Astrocyte (in vitro differentiated cells and primary cell): ENCODE measurements at regions not wholly inside any gene's neighbourhood (a gene's known extent, or its start where the extent isn't known, plus 50 kb on each side); places are given as distances from the start of the nearest gene placed in this dataset.

Experiments used
- DNase-seq: peaks from one replicate; pipeline ENCODE4 v3.0.0-alpha.2; 2010; ENCODE audit warnings: low read depth
- FAIRE-seq: peaks from 2 replicates; lab custom pipeline; 2011; peaks lifted over from hg19 to GRCh38; lab: Jason Lieb, UNC
- H2AFZ ChIP-seq: 2 replicates; pipeline ENCODE4 v1.6.0; 2012; ENCODE audit warnings: low read depth, low read length, inconsistent platforms
- H3K27ac ChIP-seq: 2 replicates; pipeline ENCODE4 v1.5.1; 2011; ENCODE audit warnings: low read depth, low read length, inconsistent platforms
- H3K27me3 ChIP-seq: 2 replicates; pipeline ENCODE4 v1.6.0; 2011; ENCODE audit warnings: low read length, inconsistent platforms; ENCODE audit not compliant: insufficient read depth
- H3K36me3 ChIP-seq: 2 replicates; pipeline ENCODE4 v1.5.1; 2011; ENCODE audit warnings: low read length, inconsistent platforms; ENCODE audit not compliant: insufficient read depth
- H3K4me1 ChIP-seq: 2 replicates; pipeline ENCODE4 v1.5.1; 2011; ENCODE audit warnings: low read length, inconsistent platforms; ENCODE audit not compliant: insufficient read depth
- H3K4me2 ChIP-seq: 2 replicates; pipeline ENCODE4 v1.6.0; 2012; ENCODE audit warnings: low read length, inconsistent platforms
- H3K4me3 ChIP-seq: 2 replicates; pipeline ENCODE4 v1.5.1; 2011; ENCODE audit warnings: low read depth, mild to moderate bottlenecking, low read length, inconsistent platforms; ENCODE audit not compliant: insufficient read depth
- H3K79me2 ChIP-seq: 2 replicates; pipeline ENCODE4 v1.6.0; 2012; ENCODE audit warnings: mild to moderate bottlenecking, low read length, inconsistent platforms; ENCODE audit not compliant: insufficient read depth
- H3K9ac ChIP-seq: 2 replicates; pipeline ENCODE4 v1.6.0; 2012; ENCODE audit warnings: mild to moderate bottlenecking, low read length, inconsistent platforms
- H3K9me3 ChIP-seq: 2 replicates; pipeline ENCODE4 v1.5.1; 2012; ENCODE audit warnings: low read depth, mild to moderate bottlenecking, low read length, inconsistent platforms; ENCODE audit not compliant: insufficient read depth
- H4K20me1 ChIP-seq: 2 replicates; pipeline ENCODE4 v1.6.0; 2012; ENCODE audit warnings: low read length, inconsistent platforms; ENCODE audit not compliant: insufficient read depth
- H3K27ac Mint-ChIP-seq: one replicate; pipeline ENCODE4 v1.8.0; 2021; ENCODE audit warnings: mild to moderate bottlenecking, mixed read lengths; ENCODE audit not compliant: unreplicated experiment
- H3K27me3 Mint-ChIP-seq: one replicate; pipeline ENCODE4 v1.8.0; 2021; ENCODE audit warnings: low read depth, mixed read lengths; ENCODE audit not compliant: unreplicated experiment
- H3K36me3 Mint-ChIP-seq: one replicate; pipeline ENCODE4 v1.8.0; 2021; ENCODE audit warnings: low read depth, mixed read lengths; ENCODE audit not compliant: unreplicated experiment
- H3K4me1 Mint-ChIP-seq: one replicate; pipeline ENCODE4 v1.8.0; 2021; ENCODE audit warnings: low read depth, mixed read lengths; ENCODE audit not compliant: unreplicated experiment
- H3K4me3 Mint-ChIP-seq: one replicate; pipeline ENCODE4 v1.8.0; 2021; ENCODE audit warnings: mild to moderate bottlenecking, moderate library complexity, mixed read lengths; ENCODE audit not compliant: unreplicated experiment
- H3K9me3 Mint-ChIP-seq: one replicate; pipeline ENCODE4 v1.8.0; 2021; ENCODE audit warnings: mild to moderate bottlenecking, mixed read lengths; ENCODE audit not compliant: unreplicated experiment
- EZH2 ChIP-seq: IDR thresholded peaks from 2 replicates; pipeline ENCODE4 v1.6.1; 2012; ENCODE audit warnings: mild to moderate bottlenecking, low read length, inconsistent platforms; ENCODE audit not compliant: insufficient read depth
- TF ChIP-seq, protein P1 (sequence below): IDR thresholded peaks from 2 replicates; pipeline ENCODE4 v1.5.1; 2011; ENCODE audit warnings: low read depth, mild to moderate bottlenecking, inconsistent platforms, low read length, moderate library complexity; ENCODE audit not compliant: insufficient read depth

DNA sequence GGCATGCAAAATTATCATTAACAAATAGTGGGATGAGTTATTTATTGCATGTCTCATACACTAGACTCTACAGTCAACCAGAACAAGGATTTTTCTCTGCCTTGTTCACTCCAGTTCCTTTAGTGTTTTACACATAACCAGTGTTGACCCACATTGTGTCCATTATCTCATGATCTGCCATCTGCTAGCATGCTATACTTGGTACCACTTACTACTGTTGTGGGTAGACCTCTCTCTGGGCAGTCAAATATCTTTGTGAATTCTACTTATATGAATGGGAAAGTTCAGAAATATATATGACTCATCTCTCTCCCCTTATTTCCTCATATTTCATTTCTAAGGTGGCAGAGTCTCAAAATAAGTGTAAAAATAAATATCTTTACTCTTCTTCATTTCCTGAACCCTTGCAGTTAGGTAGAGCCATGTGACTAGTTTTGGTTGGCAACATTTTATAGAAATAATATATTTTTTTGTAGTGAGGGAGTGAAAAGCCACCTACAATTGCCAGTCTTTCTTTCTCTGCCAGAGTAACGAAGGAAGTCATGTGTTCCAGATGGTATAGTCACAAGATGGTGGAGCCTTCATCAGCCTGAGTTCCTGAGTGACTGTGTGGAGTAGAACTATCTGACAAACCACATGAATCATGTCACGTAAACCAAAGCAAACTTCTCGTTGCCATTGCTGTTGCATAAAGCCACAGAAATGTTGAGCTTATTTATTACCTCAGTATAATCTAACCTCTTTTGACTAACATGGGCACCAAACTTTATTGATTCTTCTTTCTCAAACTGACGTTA is 704.0 kb downstream of the RNF144A start:
- Histone ChIP-seq H3K9me3 (no peaks in the 10 kb centered on the region), H3K27me3 (no peaks in the 10 kb centered on the region), H2AFZ (no peak overlapping the region), H3K79me2 (no peaks in the 10 kb centered on the region), H3K9ac (no peak overlapping the region), H3K36me3 (no peaks in the 10 kb centered on the region), H3K4me1 (peaks cover 5% of the 10 kb centered on the region), H3K4me2 (no peak overlapping the region), H4K20me1 (no peaks in the 10 kb centered on the region), H3K4me3 (no peak overlapping the region), H3K27ac (no peak overlapping the region)
- Mint-ChIP-seq H3K27me3 (no peaks in the 10 kb centered on the region), H3K4me3 (no peak overlapping the region), H3K36me3 (no peaks in the 10 kb centered on the region), H3K27ac (no peak overlapping the region), H3K4me1 (peaks cover 14% of the 10 kb centered on the region), H3K9me3 (no peaks in the 10 kb centered on the region)
- TF ChIP-seq EZH2 = no peak
- TF ChIP-seq, protein P1, sequence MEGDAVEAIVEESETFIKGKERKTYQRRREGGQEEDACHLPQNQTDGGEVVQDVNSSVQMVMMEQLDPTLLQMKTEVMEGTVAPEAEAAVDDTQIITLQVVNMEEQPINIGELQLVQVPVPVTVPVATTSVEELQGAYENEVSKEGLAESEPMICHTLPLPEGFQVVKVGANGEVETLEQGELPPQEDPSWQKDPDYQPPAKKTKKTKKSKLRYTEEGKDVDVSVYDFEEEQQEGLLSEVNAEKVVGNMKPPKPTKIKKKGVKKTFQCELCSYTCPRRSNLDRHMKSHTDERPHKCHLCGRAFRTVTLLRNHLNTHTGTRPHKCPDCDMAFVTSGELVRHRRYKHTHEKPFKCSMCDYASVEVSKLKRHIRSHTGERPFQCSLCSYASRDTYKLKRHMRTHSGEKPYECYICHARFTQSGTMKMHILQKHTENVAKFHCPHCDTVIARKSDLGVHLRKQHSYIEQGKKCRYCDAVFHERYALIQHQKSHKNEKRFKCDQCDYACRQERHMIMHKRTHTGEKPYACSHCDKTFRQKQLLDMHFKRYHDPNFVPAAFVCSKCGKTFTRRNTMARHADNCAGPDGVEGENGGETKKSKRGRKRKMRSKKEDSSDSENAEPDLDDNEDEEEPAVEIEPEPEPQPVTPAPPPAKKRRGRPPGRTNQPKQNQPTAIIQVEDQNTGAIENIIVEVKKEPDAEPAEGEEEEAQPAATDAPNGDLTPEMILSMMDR = no peak
- DNase-seq (no peak), FAIRE-seq (no peak)

DNA sequence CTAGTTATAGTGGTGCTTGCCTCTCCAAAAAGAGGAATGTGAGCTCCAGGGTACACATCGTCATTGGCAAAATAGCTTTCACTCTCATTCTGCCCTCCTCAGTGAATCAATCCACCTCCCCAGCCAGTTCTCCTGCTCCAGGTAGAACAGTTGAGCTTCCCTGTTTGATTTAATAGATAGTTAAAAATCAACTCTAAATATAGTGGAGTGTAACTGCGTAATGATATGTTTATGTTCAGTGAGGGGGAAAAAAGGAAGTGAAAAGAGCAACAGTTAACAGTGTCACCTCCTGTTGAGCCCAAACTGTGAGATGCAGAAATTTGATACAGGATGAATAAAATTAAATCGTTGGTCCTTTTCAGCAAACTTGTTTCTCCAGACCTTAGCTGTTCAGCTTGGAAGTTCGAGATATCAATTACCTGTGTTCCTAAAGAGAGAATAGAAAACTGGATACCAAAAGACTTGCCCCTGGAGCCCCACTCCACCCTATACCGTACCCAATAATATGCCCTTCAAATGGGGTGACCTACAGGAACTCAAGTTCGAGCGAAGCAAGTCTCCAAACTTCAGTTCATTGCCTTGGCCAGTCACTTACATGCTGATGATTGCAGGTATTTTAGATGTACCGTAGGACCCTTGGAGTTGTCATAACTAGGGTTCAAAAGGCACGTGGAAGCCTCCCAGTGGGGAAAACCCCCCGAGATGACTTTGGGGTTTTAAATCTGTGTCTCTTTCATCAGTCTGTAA is 708.4 kb downstream of the RNF144A start:
- peaks cover under 1% of the 10 kb centered on the region for H3K4me1 Mint-ChIP-seq

More for the DNA sequence above, 708.4 kb downstream of the RNF144A start:
- Histone ChIP-seq H3K79me2 (no peaks in the 10 kb centered on the region), H3K4me3 (no peak overlapping the region), H3K36me3 (no peaks in the 10 kb centered on the region), H3K4me2 (no peak overlapping the region), H4K20me1 (no peaks in the 10 kb centered on the region), H3K27ac (no peak overlapping the region), H3K9me3 (no peaks in the 10 kb centered on the region), H3K4me1 (peaks cover 6% of the 10 kb centered on the region), H3K9ac (no peak overlapping the region), H3K27me3 (no peaks in the 10 kb centered on the region), H2AFZ (no peak overlapping the region)
- Mint-ChIP-seq H3K9me3 (no peaks in the 10 kb centered on the region), H3K27me3 (no peaks in the 10 kb centered on the region), H3K4me3 (no peak overlapping the region), H3K36me3 (no peaks in the 10 kb centered on the region), H3K27ac (no peak overlapping the region)
- FAIRE-seq = no peak
- TF ChIP-seq EZH2 = no peak
- TF ChIP-seq, protein P1 = no peak
- DNase-seq = no peak
